K562 (cell line): ENCODE measurements at regions not wholly inside any gene's neighbourhood (a gene's known extent, or its start where the extent isn't known, plus 50 kb on each side); places are given as distances from the start of the nearest gene placed in this dataset.

ENCODE experiments used
- ATAC-seq: fragments of 200-7000 bp; cut with Tn5 transposase; 3 replicates; pipeline ENCODE4 v1.9.1; 2020; ENCODE audit warnings: moderate library complexity
- BruUV-seq: library from RNA; stranded (reverse); fragments of 400-500 nt; replicated peaks from 2 replicates; lab custom pipeline; 2021; lab: Mats Ljungman, UMichigan
- CTCF ChIA-PET: fragments of 300-600 bp; formaldehyde crosslinking; extraction: SDS; loops from one replicate; lab custom pipeline; 2021; ENCODE audit warnings: low intra/inter-chr PET ratio; lab: Yijun Ruan, JAX
- POLR2A ChIA-PET: fragments of 300-600, 350-650 bp; sonication (Branson Sonifier 250); formaldehyde crosslinking; extraction: SDS; loops from one replicate; lab custom pipeline; 2021; ENCODE audit warnings: antibody characterized with exemption, inconsistent platforms; lab: Yijun Ruan, JAX
- DNase-seq, 4 experiments: peaks; one replicate each; pipeline versions ENCODE4 v3.0.0 to v3.0.0-alpha.2; 2011 to 2018; ENCODE audit warnings: low spot score in 3 of 4, mixed read lengths in 3 of 4; ENCODE audit errors: extremely low read depth in 1 of 4
- FAIRE-seq: peaks from 2 replicates; lab custom pipeline; 2011; peaks lifted over from hg19 to GRCh38; lab: Jason Lieb, UNC
- H2AFZ ChIP-seq: 2 replicates; pipeline ENCODE4 v1.6.0; 2011; ENCODE audit warnings: low read depth, low read length, control low read depth, inconsistent platforms
- H3K27ac ChIP-seq: fragments of 200-600 bp; 3 replicates; pipeline ENCODE4 v1.8.0; 2011; ENCODE audit warnings: low read depth, mild to moderate bottlenecking, control low read depth, inconsistent platforms, low read length, moderate library complexity, mixed read lengths; ENCODE audit errors: extremely low read depth
- H3K27me3 ChIP-seq, 2 experiments: fragments of 300-600 bp in 1 of 2; 2 replicates in 1 of 2; 3 replicates in 1 of 2; pipeline versions ENCODE4 v1.6.0 to v1.8.0; 2011; ENCODE audit warnings: inconsistent platforms in 2 of 2, low read length in 2 of 2, mild to moderate bottlenecking in 1 of 2, mixed read lengths in 1 of 2, moderate library complexity in 1 of 2; ENCODE audit not compliant: control insufficient read depth in 2 of 2, insufficient read depth in 2 of 2
- H3K36me3 ChIP-seq: fragments of 300-600 bp; 3 replicates; pipeline ENCODE4 v1.8.0; 2011; ENCODE audit warnings: mild to moderate bottlenecking, low read length, inconsistent platforms; ENCODE audit not compliant: control insufficient read depth, insufficient read depth
- H3K4me1 ChIP-seq, 2 experiments: fragments of 200-600 bp in 1 of 2; replicated peaks in 1 of 2; 2 replicates in 1 of 2; 3 replicates in 1 of 2; pipeline versions ENCODE4 v1.5.1 to v1.8.0; 2011; ENCODE audit warnings: inconsistent platforms in 2 of 2, low read length in 2 of 2, mild to moderate bottlenecking in 1 of 2, mixed read lengths in 1 of 2, moderate library complexity in 1 of 2; ENCODE audit not compliant: control insufficient read depth in 2 of 2, insufficient read depth in 2 of 2
- H3K4me2 ChIP-seq: 2 replicates; pipeline ENCODE4 v1.6.1; 2011; ENCODE audit warnings: low read length, control low read depth, inconsistent platforms, mixed read lengths; ENCODE audit not compliant: insufficient read depth
- H3K4me3 ChIP-seq: fragments of 200-600 bp; sonication (generic), shearing (Covaris generic); 2 replicates; pipeline ENCODE4 v1.5.1; 2016; ENCODE audit warnings: control low read depth, inconsistent platforms
- H3K79me2 ChIP-seq: fragments of 200-600 bp; 3 replicates; pipeline ENCODE4 v1.8.0; 2011; ENCODE audit warnings: low read length, inconsistent platforms; ENCODE audit not compliant: control insufficient read depth, insufficient read depth
- H3K9ac ChIP-seq, 2 experiments: 2 replicates each; pipeline versions ENCODE4 v1.6.0 to v1.6.1; 2011; ENCODE audit warnings: low read depth in 2 of 2, low read length in 2 of 2, control low read depth in 1 of 2, inconsistent platforms in 1 of 2, mild to moderate bottlenecking in 1 of 2, mixed read lengths in 1 of 2; ENCODE audit not compliant: insufficient read depth in 1 of 2
- H3K9me1 ChIP-seq: one replicate; pipeline ENCODE4 v1.6.0; 2011; ENCODE audit warnings: inconsistent platforms, mild to moderate bottlenecking, low read length, moderate library complexity; ENCODE audit not compliant: control insufficient read depth, insufficient read depth
- H3K9me3 ChIP-seq: replicated peaks from 2 replicates; pipeline ENCODE4 v1.5.1; 2011; ENCODE audit warnings: low read depth, low read length, inconsistent platforms; ENCODE audit not compliant: control insufficient read depth, insufficient read depth
- H4K20me1 ChIP-seq: replicated peaks from 2 replicates; pipeline ENCODE4 v1.6.1; 2011; ENCODE audit warnings: low read length, inconsistent platforms, mixed read lengths; ENCODE audit not compliant: control insufficient read depth, insufficient read depth
- BMI1 ChIP-seq: fragments of 150-350 bp; IDR thresholded peaks from 2 replicates; pipeline ENCODE4 v1.6.1; 2014; ENCODE audit warnings: low read length
- MYC ChIP-seq, 2 experiments: fragments of 250-450 bp in 1 of 2; sonication (Bioruptor Pico) in 1 of 2; IDR thresholded peaks; 2 replicates each; pipeline versions ENCODE4 v1.5.1 to v1.6.1; 2012 to 2021; ENCODE audit warnings: low read depth in 2 of 2, borderline replicate concordance in 1 of 2, improper control_type of control experiment in 1 of 2, low read length in 1 of 2, mild to moderate bottlenecking in 1 of 2, moderate library complexity in 1 of 2
- PHB2 ChIP-seq: fragments of 450-650 bp; IDR thresholded peaks from 2 replicates; pipeline ENCODE4 v1.6.1; 2017; ENCODE audit warnings: low read depth
- SMARCB1 ChIP-seq: IDR thresholded peaks from 2 replicates; pipeline ENCODE4 v1.6.1; 2011; ENCODE audit warnings: improper control_type of control experiment, low read depth; ENCODE audit not compliant: insufficient read length
- ZNF384 ChIP-seq: IDR thresholded peaks from 2 replicates; pipeline ENCODE4 v1.6.1; 2012; ENCODE audit warnings: low read depth, low read length, improper control_type of control experiment
- WGBS: fragments of 100-300 bp; shearing (Covaris generic); methylation state at CpG from one replicate; pipeline ENCODE4 v1.1.6; 2016; ENCODE audit warnings: low coverage, mixed read lengths; ENCODE audit not compliant: insufficient coverage; ENCODE audit errors: missing lambda C conversion rate; 5-methylcytosine and 5-hydroxymethylcytosine counted together
- in situ Hi-C: fragments of 300-500 bp; cut with MboI; formaldehyde crosslinking; loops from 4 replicates; pipeline ENCODE4 v1.15.0; 2018; ENCODE audit warnings: inconsistent platforms, mixed read lengths
- intact Hi-C: fragments of 100-400 bp; cut with micrococcal nuclease; formaldehyde crosslinking; loops from 2 replicates; pipeline ENCODE4 v1.14.2; 2022
- TF ChIP-seq, protein P1 (sequence below): fragments of 250-450 bp; sonication (Bioruptor Pico); IDR thresholded peaks from 2 replicates; pipeline ENCODE4 v1.8.0; 2022; ENCODE audit warnings: inconsistent platforms, mild to moderate bottlenecking, moderate library complexity, borderline replicate concordance

- TF ChIP-seq, protein P1, sequence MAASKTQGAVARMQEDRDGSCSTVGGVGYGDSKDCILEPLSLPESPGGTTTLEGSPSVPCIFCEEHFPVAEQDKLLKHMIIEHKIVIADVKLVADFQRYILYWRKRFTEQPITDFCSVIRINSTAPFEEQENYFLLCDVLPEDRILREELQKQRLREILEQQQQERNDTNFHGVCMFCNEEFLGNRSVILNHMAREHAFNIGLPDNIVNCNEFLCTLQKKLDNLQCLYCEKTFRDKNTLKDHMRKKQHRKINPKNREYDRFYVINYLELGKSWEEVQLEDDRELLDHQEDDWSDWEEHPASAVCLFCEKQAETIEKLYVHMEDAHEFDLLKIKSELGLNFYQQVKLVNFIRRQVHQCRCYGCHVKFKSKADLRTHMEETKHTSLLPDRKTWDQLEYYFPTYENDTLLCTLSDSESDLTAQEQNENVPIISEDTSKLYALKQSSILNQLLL (CRISPR knock-in tag), result no peak
- TF ChIP-seq MYC (IDR thresholded peaks at IDR 0.05; ENCODE audit: low read depth, low read length) (no peak), MYC (CRISPR knock-in tag; IDR thresholded peaks at IDR 0.05; ENCODE audit: borderline replicate concordance, low read depth) (no peak)
Observed at GRCh38 chr13:86282442-86282841, 483.2 kb upstream of the SLITRK6 start (continued).

- 0% methylated on average over 3 of the region's 3 CpGs for WGBS
- TF ChIP-seq ZNF384, result no peak
- TF ChIP-seq SMARCB1, result no peak
- TF ChIP-seq BMI1, result no peak
- no peak for TF ChIP-seq PHB2
- TF ChIP-seq, all 486 proteins: peak for 0
- BruUV-seq, result no TSS peak
- intact Hi-C loops, result no loop called here
- in situ Hi-C loops, result no loop called here
- Histone ChIP-seq H3K9ac (no peak overlapping the region), H2AFZ (no peak overlapping the region), H3K79me2 (no peaks in the 10 kb centered on the region), H3K4me1 (no peaks in the 10 kb centered on the region), H4K20me1 (no peaks in the 10 kb centered on the region), H3K36me3 (no peaks in the 10 kb centered on the region), H3K9me3 (no peaks in the 10 kb centered on the region), H3K27ac (no peak overlapping the region), H3K9me1 (no peaks in the 10 kb centered on the region), H3K27me3 (no peaks in the 10 kb centered on the region), H3K4me3 (no peak overlapping the region), H3K4me2 (no peak overlapping the region)
- POLR2A ChIA-PET, result no interaction called here
- FAIRE-seq, result no peak
- ATAC-seq, result no peak
- CTCF ChIA-PET, result no interaction called here
- no peak for DNase-seq
Observed at GRCh38 chr13:86283031-86283430, 483.8 kb upstream of the SLITRK6 start.
